CD14-positive monocyte (primary cell): ENCODE measurements at regions not wholly inside any gene's neighbourhood (a gene's known extent, or its start where the extent isn't known, plus 50 kb on each side); places are given as distances from the start of the nearest gene placed in this dataset.

Source experiments
- DNase-seq, 3 donors: peaks; one replicate each; pipeline ENCODE4 v3.0.0-alpha.2; 2011 to 2022
- H2AFZ ChIP-seq: 2 replicates; pipeline ENCODE4 v1.6.0; 2012; ENCODE audit warnings: mild to moderate bottlenecking, low read depth, low read length, inconsistent platforms; ENCODE audit not compliant: insufficient read depth, poor library complexity, severe bottlenecking
- H3K27ac ChIP-seq, 2 donors: 1 replicate in 1 of 2; 2 replicates in 1 of 2; pipeline ENCODE4 v1.5.1; 2012 to 2013; ENCODE audit warnings: low read length in 2 of 2, control low read depth in 1 of 2, inconsistent platforms in 1 of 2, low read depth in 1 of 2, mild to moderate bottlenecking in 1 of 2
- H3K27me3 ChIP-seq, 2 donors: one replicate each; pipeline versions ENCODE4 v1.6.0 to v1.6.1; 2011 to 2013; ENCODE audit warnings: low read length in 2 of 2; ENCODE audit not compliant: control insufficient read depth in 2 of 2, insufficient read depth in 2 of 2
- H3K36me3 ChIP-seq, 2 donors: replicated peaks in 1 of 2; 1 replicate in 1 of 2; 2 replicates in 1 of 2; pipeline versions ENCODE4 v1.5.1 to v1.6.1; 2012 to 2013; ENCODE audit warnings: low read length in 2 of 2, control low read depth in 1 of 2, inconsistent platforms in 1 of 2, mild to moderate bottlenecking in 1 of 2; ENCODE audit not compliant: insufficient read depth in 2 of 2, control insufficient read depth in 1 of 2
- H3K4me1 ChIP-seq, 2 donors: 1 replicate in 1 of 2; 2 replicates in 1 of 2; pipeline versions ENCODE4 v1.5.1 to v1.6.1; 2012 to 2013; ENCODE audit warnings: low read length in 2 of 2, control low read depth in 1 of 2, inconsistent platforms in 1 of 2, mild to moderate bottlenecking in 1 of 2, moderate library complexity in 1 of 2; ENCODE audit not compliant: insufficient read depth in 2 of 2, control insufficient read depth in 1 of 2
- H3K4me2 ChIP-seq: replicated peaks from 2 replicates; pipeline ENCODE3; 2012; ENCODE audit warnings: low read length, moderate library complexity, mild to moderate bottlenecking; ENCODE audit not compliant: poor library complexity, severe bottlenecking; ENCODE audit errors: extremely low read depth
- H3K4me3 ChIP-seq, 3 experiments: fragments of 200-600 bp in 1 of 3; sonication (generic) in 1 of 3; replicated peaks in 1 of 3; 1 replicate in 2 of 3; 2 replicates in 1 of 3; pipeline ENCODE4 v1.5.1; 2011 to 2013; ENCODE audit warnings: low read length in 3 of 3, mild to moderate bottlenecking in 3 of 3, control low read depth in 2 of 3, low read depth in 2 of 3, inconsistent platforms in 1 of 3, moderate library complexity in 1 of 3
- H3K79me2 ChIP-seq: 2 replicates; pipeline ENCODE4 v1.6.0; 2012; ENCODE audit warnings: mild to moderate bottlenecking, control low read depth, inconsistent platforms, low read length, moderate library complexity; ENCODE audit not compliant: insufficient read depth
- H3K9ac ChIP-seq: 2 replicates; pipeline ENCODE4 v1.6.0; 2017; ENCODE audit warnings: low read length, mild to moderate bottlenecking; ENCODE audit not compliant: insufficient read depth, poor library complexity, severe bottlenecking
- H3K9me3 ChIP-seq, 2 donors: replicated peaks in 1 of 2; 1 replicate in 1 of 2; 2 replicates in 1 of 2; pipeline versions ENCODE4 v1.5.1 to v1.6.1; 2012 to 2013; ENCODE audit warnings: low read length in 2 of 2, control low read depth in 1 of 2; ENCODE audit not compliant: control insufficient read depth in 1 of 2, insufficient read depth in 1 of 2
- H4K20me1 ChIP-seq: 2 replicates; pipeline ENCODE4 v1.6.0; 2012; ENCODE audit warnings: mild to moderate bottlenecking, low read length, control low read depth, moderate library complexity; ENCODE audit not compliant: insufficient read depth
- H3K27ac Mint-ChIP-seq, 7 donors: one replicate each; pipeline ENCODE4 v1.8.0; 2020; ENCODE audit warnings: mild to moderate bottlenecking in 7 of 7, mixed read lengths in 7 of 7, moderate library complexity in 6 of 7, inconsistent platforms in 2 of 7
- H3K27me3 Mint-ChIP-seq, 3 donors: one replicate each; pipeline ENCODE4 v1.8.0; 2021 to 2022; ENCODE audit warnings: low read depth in 3 of 3, mild to moderate bottlenecking in 3 of 3, mixed read lengths in 3 of 3, moderate library complexity in 3 of 3, inconsistent platforms in 1 of 3
- H3K36me3 Mint-ChIP-seq, 2 donors: one replicate each; pipeline ENCODE4 v1.8.0; 2020; ENCODE audit warnings: mixed read lengths in 2 of 2, inconsistent platforms in 1 of 2, mild to moderate bottlenecking in 1 of 2
- H3K4me1 Mint-ChIP-seq: one replicate; pipeline ENCODE4 v1.8.0; 2020; ENCODE audit warnings: mild to moderate bottlenecking, mixed read lengths
- H3K4me3 Mint-ChIP-seq, 2 donors: one replicate each; pipeline ENCODE4 v1.8.0; 2020; ENCODE audit warnings: mild to moderate bottlenecking in 2 of 2, mixed read lengths in 2 of 2, moderate library complexity in 1 of 2
- H3K9me3 Mint-ChIP-seq, 7 donors: one replicate each; pipeline ENCODE4 v1.8.0; 2020 to 2022; ENCODE audit warnings: mixed read lengths in 7 of 7, mild to moderate bottlenecking in 6 of 7, moderate library complexity in 6 of 7, inconsistent platforms in 2 of 7
- CTCF ChIP-seq: fragments of 200-600 bp; IDR thresholded peaks from one replicate; pipeline ENCODE4 v1.8.0; 2022; ENCODE audit warnings: antibody characterized with exemption, mild to moderate bottlenecking
- WGBS: methylation state at CpG from one replicate; pipeline ENCODE4 v1.1.5; 2013; ENCODE audit warnings: missing lambda C conversion rate; ENCODE audit not compliant: insufficient coverage; 5-methylcytosine and 5-hydroxymethylcytosine counted together
- intact Hi-C, 2 donors: fragments of 100-400 bp; cut with micrococcal nuclease; formaldehyde crosslinking; loops; one replicate each; pipeline versions ENCODE4 v1.15.0 to v1.15.1; 2023

GRCh38 chr12:88298761-88299242 lies 156.7 kb downstream of the TMTC3 start:
- intact Hi-C loops, result no loop called here
- Mint-ChIP-seq H3K27ac (no peak overlapping the region), H3K4me1 (no peaks in the 10 kb centered on the region), H3K4me3 (no peak overlapping the region), H3K9me3 (peaks cover 0 to 10% (median 5%) of the 10 kb centered on the region in 7 donors), H3K27me3 (no peaks in the 10 kb centered on the region), H3K36me3 (no peaks in the 10 kb centered on the region)
- Histone ChIP-seq H4K20me1 (no peaks in the 10 kb centered on the region), H2AFZ (no peak overlapping the region), H3K4me1 (no peaks in the 10 kb centered on the region), H3K9ac (no peak overlapping the region), H3K4me3 (no peak overlapping the region), H3K27me3 (no peaks in the 10 kb centered on the region), H3K9me3 (peaks cover 3 to 5% of the 10 kb centered on the region in 2 donors), H3K79me2 (no peaks in the 10 kb centered on the region), H3K36me3 (no peaks in the 10 kb centered on the region), H3K4me2 (no peak overlapping the region), H3K27ac (no peak overlapping the region)
- no peak for DNase-seq
- WGBS, result no CpG with 5 or more reads among the region's 4 CpGs
- no peak for TF ChIP-seq CTCF

GRCh38 chr12:88299567-88300101 lies 157.5 kb downstream of the TMTC3 start:
- no peaks in the 10 kb centered on the region for H3K4me1 ChIP-seq
- H3K27ac Mint-ChIP-seq, result no peak overlapping the region
- H2AFZ ChIP-seq, result no peak overlapping the region
- H3K36me3 ChIP-seq, result no peaks in the 10 kb centered on the region
- no peak for DNase-seq
- H3K79me2 ChIP-seq, result no peaks in the 10 kb centered on the region
- no peak overlapping the region for H3K27ac ChIP-seq
- H3K9me3 ChIP-seq, result peaks cover 3 to 5% of the 10 kb centered on the region in 2 donors
- no peak overlapping the region for H3K4me2 ChIP-seq
- peaks cover 0 to 10% (median 2%) of the 10 kb centered on the region in 7 donors for H3K9me3 Mint-ChIP-seq
- H3K36me3 Mint-ChIP-seq, result no peaks in the 10 kb centered on the region
- no peak overlapping the region for H3K9ac ChIP-seq
- H3K27me3 Mint-ChIP-seq, result no peaks in the 10 kb centered on the region
- 78% methylated on average over 1 of the region's 4 CpGs for WGBS
- no peak overlapping the region for H3K4me3 ChIP-seq
- intact Hi-C loops, result no loop called here
- H4K20me1 ChIP-seq, result no peaks in the 10 kb centered on the region
- H3K27me3 ChIP-seq, result no peaks in the 10 kb centered on the region
- no peak for TF ChIP-seq CTCF
- no peak overlapping the region for H3K4me3 Mint-ChIP-seq
- H3K4me1 Mint-ChIP-seq, result no peaks in the 10 kb centered on the region
